HepG2 (cell line): ENCODE measurements at regions not wholly inside any gene's neighbourhood (a gene's known extent, or its start where the extent isn't known, plus 50 kb on each side); places are given as distances from the start of the nearest gene placed in this dataset.

ENCODE experiments used
- ATAC-seq: fragments of 200-7000 bp; cut with Tn5 transposase; 3 replicates; pipeline ENCODE4 v1.9.1; 2020; ENCODE audit warnings: mild to moderate bottlenecking, moderate library complexity
- BruUV-seq: library from RNA; stranded (reverse); fragments of 400-500 nt; replicated peaks from 2 replicates; lab custom pipeline; 2021; lab: Mats Ljungman, UMichigan
- CTCF ChIA-PET: fragments of 300-600 bp; formaldehyde crosslinking; extraction: SDS; loops from one replicate; lab custom pipeline; 2021; ENCODE audit warnings: low total read pairs, inconsistent platforms, low intra/inter-chr PET ratio; lab: Yijun Ruan, JAX
- POLR2A ChIA-PET: fragments of 350-600 bp; sonication (Branson Sonifier 250); formaldehyde crosslinking; loops from one replicate; lab custom pipeline; 2020; ENCODE audit warnings: antibody characterized with exemption, inconsistent platforms; lab: Yijun Ruan, JAX
- DNase-seq: peaks from one replicate; pipeline ENCODE4 v3.0.0-alpha.2; 2015; ENCODE audit warnings: low spot score
- FAIRE-seq: peaks from 3 replicates; lab custom pipeline; 2011; peaks lifted over from hg19 to GRCh38; lab: Jason Lieb, UNC
- H2AFZ ChIP-seq: one replicate; pipeline ENCODE4 v1.6.1; 2011; ENCODE audit warnings: low read length, inconsistent platforms
- H3K27ac ChIP-seq: fragments of 300-600 bp; 3 replicates; pipeline ENCODE4 v1.8.0; 2011; ENCODE audit warnings: mixed run types, mild to moderate bottlenecking, mixed read lengths, low read length, inconsistent platforms; ENCODE audit not compliant: insufficient read depth; ENCODE audit errors: extremely low read length
- H3K27me3 ChIP-seq, 2 experiments: fragments of 200-600 bp in 1 of 2; 2 replicates in 1 of 2; 3 replicates in 1 of 2; pipeline versions ENCODE4 v1.6.0 to v1.8.0; 2011; ENCODE audit warnings: low read length in 2 of 2, mild to moderate bottlenecking in 2 of 2, moderate library complexity in 2 of 2, inconsistent platforms in 1 of 2; ENCODE audit not compliant: insufficient read depth in 2 of 2, control insufficient read depth in 1 of 2
- H3K36me3 ChIP-seq, 2 experiments: fragments of 200-600 bp in 1 of 2; replicated peaks in 1 of 2; 2 replicates in 1 of 2; 3 replicates in 1 of 2; pipeline versions ENCODE4 v1.5.1 to v1.8.0; 2011; ENCODE audit warnings: low read length in 2 of 2, inconsistent platforms in 1 of 2; ENCODE audit not compliant: insufficient read depth in 2 of 2, control insufficient read depth in 1 of 2
- H3K4me1 ChIP-seq: 2 replicates; pipeline ENCODE4 v1.5.1; 2012; ENCODE audit warnings: low read length, inconsistent platforms; ENCODE audit not compliant: insufficient read depth
- H3K4me2 ChIP-seq: 2 replicates; pipeline ENCODE4 v1.6.0; 2011; ENCODE audit warnings: low read depth, low read length, inconsistent platforms
- H3K4me3 ChIP-seq, 3 experiments: fragments of 200-600 bp in 1 of 3; sonication (generic), shearing (Covaris generic) in 1 of 3; replicated peaks in 1 of 3; 2 replicates each; pipeline ENCODE4 v1.5.1; 2011 to 2016; ENCODE audit warnings: low read length in 3 of 3, inconsistent platforms in 2 of 3, low read depth in 2 of 3, mild to moderate bottlenecking in 2 of 3, control low read depth in 1 of 3, mixed read lengths in 1 of 3; ENCODE audit not compliant: insufficient read depth in 1 of 3
- H3K79me2 ChIP-seq: one replicate; pipeline ENCODE4 v1.6.1; 2011; ENCODE audit warnings: low read length, inconsistent platforms; ENCODE audit not compliant: insufficient read depth
- H3K9ac ChIP-seq: 2 replicates; pipeline ENCODE4 v1.6.0; 2011; ENCODE audit warnings: mild to moderate bottlenecking, low read depth, low read length, inconsistent platforms; ENCODE audit not compliant: insufficient read depth
- H3K9me3 ChIP-seq: 2 replicates; pipeline ENCODE4 v1.5.1; 2012; ENCODE audit warnings: mild to moderate bottlenecking, low read length
- H4K20me1 ChIP-seq: 2 replicates; pipeline ENCODE4 v1.6.0; 2011; ENCODE audit warnings: inconsistent platforms, mild to moderate bottlenecking, low read length, moderate library complexity; ENCODE audit not compliant: insufficient read depth
- ATRX ChIP-seq: sonication (generic); formaldehyde crosslinking; IDR thresholded peaks from 2 replicates; pipeline ENCODE4 v1.4.0; 2020; ENCODE audit warnings: missing genetic modification reagents, borderline replicate concordance
- KDM2A ChIP-seq: sonication (generic); formaldehyde crosslinking; IDR thresholded peaks from 2 replicates; pipeline ENCODE4 v1.4.0; 2020; ENCODE audit warnings: low read depth, missing genetic modification reagents, borderline replicate concordance
- NFATC3 ChIP-seq: sonication (generic); formaldehyde crosslinking; IDR thresholded peaks from 2 replicates; pipeline ENCODE4 v1.5.1; 2020; ENCODE audit warnings: mild to moderate bottlenecking, missing genetic modification reagents
- NKX3-1 ChIP-seq: sonication (generic); formaldehyde crosslinking; IDR thresholded peaks from 2 replicates; pipeline ENCODE4 v1.5.0; 2020; ENCODE audit warnings: missing genetic modification reagents
- NRL ChIP-seq: sonication (generic); formaldehyde crosslinking; IDR thresholded peaks from 2 replicates; pipeline ENCODE4 v1.5.0; 2020; ENCODE audit warnings: missing genetic modification reagents, mild to moderate bottlenecking, moderate library complexity, borderline replicate concordance
- PCBP2 ChIP-seq: fragments of 200-400 bp; formaldehyde crosslinking; optimal IDR thresholded peaks from 2 replicates; pipeline ENCODE3; 2018; ENCODE audit warnings: low read length, low read depth; ENCODE audit not compliant: poor library complexity, severe bottlenecking
- RARA ChIP-seq: IDR thresholded peaks from 2 replicates; pipeline ENCODE4 v1.6.1; 2016; ENCODE audit warnings: missing genetic modification reagents, missing compliant biosample characterization
- TAF1 ChIP-seq: sonication (generic); formaldehyde crosslinking; IDR thresholded peaks from 2 replicates; pipeline ENCODE4 v1.4.0; 2020; ENCODE audit warnings: missing genetic modification reagents
- TBP ChIP-seq: sonication (generic); formaldehyde crosslinking; IDR thresholded peaks from 2 replicates; pipeline ENCODE4 v1.5.0; 2020; ENCODE audit warnings: missing genetic modification reagents
- TCF7L2 ChIP-seq: IDR thresholded peaks from 2 replicates; pipeline ENCODE4 v1.6.1; 2011; ENCODE audit warnings: mild to moderate bottlenecking, low read depth, low read length, moderate library complexity
- XBP1 ChIP-seq: sonication (generic); formaldehyde crosslinking; IDR thresholded peaks from 2 replicates; pipeline ENCODE4 v1.5.0; 2020; ENCODE audit warnings: missing genetic modification reagents
- ZIK1 ChIP-seq: sonication (generic); formaldehyde crosslinking; IDR thresholded peaks from 2 replicates; pipeline ENCODE4 v1.5.0; 2020; ENCODE audit warnings: mild to moderate bottlenecking, low read depth, missing genetic modification reagents, borderline replicate concordance
- ZNF20 ChIP-seq: sonication (generic); formaldehyde crosslinking; IDR thresholded peaks from 2 replicates; pipeline ENCODE4 v1.4.0; 2020; ENCODE audit warnings: mild to moderate bottlenecking, moderate library complexity, missing genetic modification reagents
- ZNF543 ChIP-seq: sonication (generic); formaldehyde crosslinking; IDR thresholded peaks from 2 replicates; pipeline ENCODE4 v1.4.0; 2020; ENCODE audit warnings: mild to moderate bottlenecking, missing genetic modification reagents
- ZNF563 ChIP-seq: sonication (generic); formaldehyde crosslinking; IDR thresholded peaks from 2 replicates; pipeline ENCODE4 v1.8.0; 2022; ENCODE audit warnings: mild to moderate bottlenecking, moderate library complexity, missing genetic modification reagents
- ZSCAN29 ChIP-seq: sonication (generic); formaldehyde crosslinking; conservative IDR thresholded peaks from 2 replicates; pipeline ENCODE4 v1.4.0; 2020; ENCODE audit warnings: mild to moderate bottlenecking, missing genetic modification reagents
- in situ Hi-C: cut with HindIII; loops from 2 replicates; pipeline ENCODE4 v1.10.0; 2017; ENCODE audit warnings: low pct_unique_long_range_greater_than_20kb; ENCODE audit not compliant: extremely low pct_ligation_motif_present
- intact Hi-C: fragments of 100-400 bp; cut with micrococcal nuclease; formaldehyde crosslinking; loops from one replicate; pipeline ENCODE4 v1.10.0; 2022; ENCODE audit not compliant: unreplicated experiment

GRCh38 chr13:81636120-81636519 is 1295.2 kb upstream of the SPRY2 start:
- intact Hi-C loops = no loop called here
- no peaks in the 10 kb centered on the region for H3K79me2 ChIP-seq
- BruUV-seq = no TSS peak
- FAIRE-seq (no peak), DNase-seq (no peak), ATAC-seq (no peak)
- no peaks in the 10 kb centered on the region for H3K4me1 ChIP-seq
- H3K4me3 ChIP-seq = no peak overlapping the region
- H3K36me3 ChIP-seq = no peaks in the 10 kb centered on the region
- no peak overlapping the region for H3K4me2 ChIP-seq
- H3K27me3 ChIP-seq = no peaks in the 10 kb centered on the region; a peak in 1 of 5 replicates
- no peak overlapping the region for H2AFZ ChIP-seq
- ChIA-PET CTCF (no interaction called here), POLR2A (no interaction called here)
- TF ChIP-seq XBP1 (CRISPR knock-in tag) (no peak), ZIK1 (CRISPR knock-in tag) (no peak), PCBP2 (no peak), NFATC3 (CRISPR knock-in tag) (no peak), TCF7L2 (no peak), ZNF563 (CRISPR knock-in tag) (no peak), ZNF20 (CRISPR knock-in tag) (no peak), NKX3-1 (no peak), NRL (no peak), ATRX (CRISPR knock-in tag) (no peak), ZSCAN29 (CRISPR knock-in tag) (no peak), TAF1 (CRISPR knock-in tag) (no peak), TBP (CRISPR knock-in tag) (no peak), RARA (CRISPR knock-in tag) (no peak), KDM2A (CRISPR knock-in tag) (no peak), ZNF543 (CRISPR knock-in tag) (no peak)
- no peak overlapping the region for H3K9ac ChIP-seq
- H3K27ac ChIP-seq = no peak overlapping the region
- in situ Hi-C loops = loop anchor here (10.0 kb wide), 1 partner anchor 239 kb away; no protein-coding TSS in a partner anchor
- H4K20me1 ChIP-seq = no peaks in the 10 kb centered on the region
- no peaks in the 10 kb centered on the region for H3K9me3 ChIP-seq
